GM12878 (cell line): ENCODE measurements at regions not wholly inside any gene's neighbourhood (a gene's known extent, or its start where the extent isn't known, plus 50 kb on each side); places are given as distances from the start of the nearest gene placed in this dataset.

Experiments
- ATAC-seq: fragments of 200-7000 bp; cut with Tn5 transposase; 3 replicates; pipeline ENCODE4 v1.9.1; 2020; ENCODE audit warnings: mild to moderate bottlenecking, moderate library complexity
- BruUV-seq: library from RNA; stranded (reverse); fragments of 400-500 nt; replicated peaks from 2 replicates; lab custom pipeline; 2021; lab: Mats Ljungman, UMichigan
- CTCF ChIA-PET: fragments of 300-600 bp; sonication (Branson Sonifier 250); formaldehyde crosslinking; extraction: SDS; loops from one replicate; lab custom pipeline; 2021; ENCODE audit warnings: inconsistent platforms; lab: Yijun Ruan, JAX
- POLR2A ChIA-PET: fragments of 350-600 bp; formaldehyde crosslinking; extraction: SDS; loops from one replicate; lab custom pipeline; 2021; ENCODE audit warnings: inconsistent platforms; lab: Charles Lee
- RAD21 ChIA-PET: fragments of 300-600 bp; sonication (Branson Sonifier 250); formaldehyde crosslinking; loops from one replicate; lab custom pipeline; 2023; ENCODE audit warnings: antibody characterized with exemption; ENCODE audit not compliant: unreplicated experiment; lab: Charles Lee
- SMC1A ChIA-PET: fragments of 300-600 bp; sonication (Branson Sonifier 250); formaldehyde crosslinking; loops from one replicate; lab custom pipeline; 2023; ENCODE audit not compliant: unreplicated experiment, uncharacterized antibody; lab: Charles Lee
- DNase-seq: peaks from one replicate; pipeline ENCODE4 v3.0.0-alpha.2; 2011; ENCODE audit warnings: low read depth, low spot score
- FAIRE-seq: peaks from 3 replicates; lab custom pipeline; 2011; peaks lifted over from hg19 to GRCh38; lab: Jason Lieb, UNC
- H2AFZ ChIP-seq: 2 replicates; pipeline ENCODE4 v1.6.0; 2011; ENCODE audit warnings: low read depth, low read length, control low read depth; ENCODE audit not compliant: control insufficient read depth
- H3K27ac ChIP-seq: 2 replicates; pipeline ENCODE4 v1.5.1; 2011; ENCODE audit warnings: control low read depth; ENCODE audit not compliant: control insufficient read depth, insufficient read depth
- H3K27me3 ChIP-seq, 2 experiments: replicated peaks in 1 of 2; 2 replicates each; pipeline versions ENCODE4 v1.6.0 to v1.6.1; 2011; ENCODE audit warnings: low read length in 1 of 2; ENCODE audit not compliant: control insufficient read depth in 2 of 2, insufficient read depth in 2 of 2
- H3K36me3 ChIP-seq, 2 experiments: 2 replicates each; pipeline ENCODE4 v1.5.1; 2011; ENCODE audit warnings: low read length in 1 of 2; ENCODE audit not compliant: control insufficient read depth in 2 of 2, insufficient read depth in 2 of 2
- H3K4me1 ChIP-seq: 2 replicates; pipeline ENCODE4 v1.6.1; 2011; ENCODE audit warnings: mild to moderate bottlenecking, low read length, moderate library complexity, mixed read lengths; ENCODE audit not compliant: control insufficient read depth, insufficient read depth
- H3K4me2 ChIP-seq: 2 replicates; pipeline ENCODE4 v1.6.0; 2011; ENCODE audit warnings: control low read depth; ENCODE audit not compliant: control insufficient read depth, insufficient read depth
- H3K4me3 ChIP-seq: fragments of 200-600 bp; sonication (generic); 2 replicates; pipeline ENCODE4 v1.5.1; 2016
- H3K79me2 ChIP-seq: 2 replicates; pipeline ENCODE4 v1.6.0; 2011; ENCODE audit warnings: low read length; ENCODE audit not compliant: control insufficient read depth, insufficient read depth
- H3K9ac ChIP-seq: 2 replicates; pipeline ENCODE4 v1.8.0; 2011; ENCODE audit warnings: low read length, control low read depth, mixed read lengths; ENCODE audit not compliant: control insufficient read depth, insufficient read depth
- H3K9me3 ChIP-seq: replicated peaks from 3 replicates; pipeline ENCODE4 v1.5.1; 2011; ENCODE audit warnings: mild to moderate bottlenecking, low read length; ENCODE audit not compliant: control insufficient read depth, insufficient read depth
- H4K20me1 ChIP-seq: 2 replicates; pipeline ENCODE4 v1.6.0; 2011; ENCODE audit not compliant: control insufficient read depth, insufficient read depth
- CBX5 ChIP-seq: sonication (generic); IDR thresholded peaks from 2 replicates; pipeline ENCODE4 v1.6.1; 2016; ENCODE audit warnings: low read depth, moderate library complexity, mild to moderate bottlenecking, inconsistent platforms
- MEF2B ChIP-seq: fragments of 450-650 bp; IDR thresholded peaks from 2 replicates; pipeline ENCODE4 v1.6.1; 2018; ENCODE audit warnings: mild to moderate bottlenecking, moderate library complexity; ENCODE audit not compliant: partially characterized antibody, poor library complexity, severe bottlenecking
- MTA2 ChIP-seq: fragments of 450-650 bp; IDR thresholded peaks from 2 replicates; pipeline ENCODE4 v1.6.1; 2016; ENCODE audit warnings: low read depth, mild to moderate bottlenecking, moderate library complexity
- MTA3 ChIP-seq: IDR thresholded peaks from 2 replicates; pipeline ENCODE4 v1.6.1; 2012; ENCODE audit warnings: low read length, inconsistent platforms, borderline replicate concordance
- MYB ChIP-seq: fragments of 150-350 bp; IDR thresholded peaks from 2 replicates; pipeline ENCODE4 v1.6.1; 2014; ENCODE audit warnings: mild to moderate bottlenecking, low read depth, low read length, borderline replicate concordance
- STAT1 ChIP-seq: fragments of 450-650 bp; conservative IDR thresholded peaks from 2 replicates; pipeline ENCODE4 v1.6.1; 2014; ENCODE audit warnings: antibody characterized with exemption, mild to moderate bottlenecking
- WGBS: methylation state at CpG from one replicate; pipeline ENCODE4 v1.1.6; 2016; ENCODE audit warnings: low lambda C conversion rate; ENCODE audit not compliant: insufficient replicate concordance, insufficient coverage; ENCODE audit errors: missing lambda C conversion rate; 5-methylcytosine and 5-hydroxymethylcytosine counted together
- in situ Hi-C: fragments of 300-500 bp; cut with MboI; formaldehyde crosslinking; loops from 9 replicates; pipeline ENCODE4 v1.14.3; 2018; ENCODE audit warnings: mixed read lengths
- intact Hi-C: fragments of 100-400 bp; cut with micrococcal nuclease; formaldehyde crosslinking; loops from one replicate; pipeline ENCODE4 v1.14.2; 2022; ENCODE audit not compliant: unreplicated experiment
- TF ChIP-seq, protein P1 (sequence below): fragments of 450-650 bp; formaldehyde crosslinking; IDR thresholded peaks from 2 replicates; pipeline ENCODE4 v1.5.0; 2022; ENCODE audit warnings: mild to moderate bottlenecking, missing genetic modification characterization
- TF ChIP-seq, protein P2 (sequence below), 3 experiments: IDR thresholded peaks in 2 of 3; conservative IDR thresholded peaks in 1 of 3; 2 replicates each; pipeline ENCODE4 v1.5.1; 2011; ENCODE audit warnings: low read depth in 3 of 3, low read length in 3 of 3, mild to moderate bottlenecking in 3 of 3, control low read depth in 2 of 3, moderate library complexity in 2 of 3, inconsistent platforms in 1 of 3, mixed read lengths in 1 of 3; ENCODE audit not compliant: control insufficient read depth in 2 of 3, insufficient read depth in 1 of 3; ENCODE audit errors: extremely low read depth in 1 of 3

DNA sequence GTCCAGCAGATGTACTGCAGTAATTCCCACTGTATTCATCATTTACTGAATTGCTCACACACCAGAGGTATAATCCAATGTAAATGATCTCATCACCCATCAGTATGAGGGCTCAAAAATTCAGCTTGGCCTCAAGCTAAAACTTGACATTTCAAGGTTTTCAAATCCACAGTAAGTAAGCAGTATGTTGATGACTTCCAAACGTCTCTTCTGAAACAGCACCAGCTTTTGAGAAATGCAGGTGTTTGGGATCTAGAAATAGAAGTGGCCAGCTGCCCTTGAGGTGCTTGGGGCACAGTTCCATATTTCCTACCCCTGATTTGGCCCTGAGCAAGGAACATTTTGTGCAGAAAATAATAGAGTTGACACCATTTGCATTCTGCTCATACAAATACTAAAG, 388.0 kb upstream of the TUSC1 start:
- Histone ChIP-seq H4K20me1 (no peaks in the 10 kb centered on the region), H2AFZ (no peak overlapping the region), H3K4me1 (no peaks in the 10 kb centered on the region), H3K4me3 (no peak overlapping the region), H3K36me3 (no peaks in the 10 kb centered on the region), H3K27ac (no peak overlapping the region), H3K27me3 (no peaks in the 10 kb centered on the region), H3K79me2 (no peaks in the 10 kb centered on the region), H3K9ac (no peak overlapping the region), H3K4me2 (no peak overlapping the region), H3K9me3 (no peaks in the 10 kb centered on the region)
- POLR2A ChIA-PET = no interaction called here
- 0% methylated on average over 1 of the region's 1 CpG for WGBS
- intact Hi-C loops = no loop called here
- SMC1A ChIA-PET = no interaction called here
- in situ Hi-C loops = no loop called here
- FAIRE-seq (no peak), DNase-seq (no peak), ATAC-seq (no peak)
- no TSS peak for BruUV-seq
- CTCF ChIA-PET = no interaction called here
- RAD21 ChIA-PET = no interaction called here
- TF ChIP-seq MTA3 (no peak), STAT1 (no peak), MEF2B (no peak), MYB (no peak), CBX5 (no peak), MTA2 (no peak)
- TF ChIP-seq, protein P1, sequence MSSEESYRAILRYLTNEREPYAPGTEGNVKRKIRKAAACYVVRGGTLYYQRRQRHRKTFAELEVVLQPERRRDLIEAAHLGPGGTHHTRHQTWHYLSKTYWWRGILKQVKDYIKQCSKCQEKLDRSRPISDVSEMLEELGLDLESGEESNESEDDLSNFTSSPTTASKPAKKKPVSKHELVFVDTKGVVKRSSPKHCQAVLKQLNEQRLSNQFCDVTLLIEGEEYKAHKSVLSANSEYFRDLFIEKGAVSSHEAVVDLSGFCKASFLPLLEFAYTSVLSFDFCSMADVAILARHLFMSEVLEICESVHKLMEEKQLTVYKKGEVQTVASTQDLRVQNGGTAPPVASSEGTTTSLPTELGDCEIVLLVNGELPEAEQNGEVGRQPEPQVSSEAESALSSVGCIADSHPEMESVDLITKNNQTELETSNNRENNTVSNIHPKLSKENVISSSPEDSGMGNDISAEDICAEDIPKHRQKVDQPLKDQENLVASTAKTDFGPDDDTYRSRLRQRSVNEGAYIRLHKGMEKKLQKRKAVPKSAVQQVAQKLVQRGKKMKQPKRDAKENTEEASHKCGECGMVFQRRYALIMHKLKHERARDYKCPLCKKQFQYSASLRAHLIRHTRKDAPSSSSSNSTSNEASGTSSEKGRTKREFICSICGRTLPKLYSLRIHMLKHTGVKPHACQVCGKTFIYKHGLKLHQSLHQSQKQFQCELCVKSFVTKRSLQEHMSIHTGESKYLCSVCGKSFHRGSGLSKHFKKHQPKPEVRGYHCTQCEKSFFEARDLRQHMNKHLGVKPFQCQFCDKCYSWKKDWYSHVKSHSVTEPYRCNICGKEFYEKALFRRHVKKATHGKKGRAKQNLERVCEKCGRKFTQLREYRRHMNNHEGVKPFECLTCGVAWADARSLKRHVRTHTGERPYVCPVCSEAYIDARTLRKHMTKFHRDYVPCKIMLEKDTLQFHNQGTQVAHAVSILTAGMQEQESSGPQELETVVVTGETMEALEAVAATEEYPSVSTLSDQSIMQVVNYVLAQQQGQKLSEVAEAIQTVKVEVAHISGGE = no peak
- TF ChIP-seq, protein P2, sequence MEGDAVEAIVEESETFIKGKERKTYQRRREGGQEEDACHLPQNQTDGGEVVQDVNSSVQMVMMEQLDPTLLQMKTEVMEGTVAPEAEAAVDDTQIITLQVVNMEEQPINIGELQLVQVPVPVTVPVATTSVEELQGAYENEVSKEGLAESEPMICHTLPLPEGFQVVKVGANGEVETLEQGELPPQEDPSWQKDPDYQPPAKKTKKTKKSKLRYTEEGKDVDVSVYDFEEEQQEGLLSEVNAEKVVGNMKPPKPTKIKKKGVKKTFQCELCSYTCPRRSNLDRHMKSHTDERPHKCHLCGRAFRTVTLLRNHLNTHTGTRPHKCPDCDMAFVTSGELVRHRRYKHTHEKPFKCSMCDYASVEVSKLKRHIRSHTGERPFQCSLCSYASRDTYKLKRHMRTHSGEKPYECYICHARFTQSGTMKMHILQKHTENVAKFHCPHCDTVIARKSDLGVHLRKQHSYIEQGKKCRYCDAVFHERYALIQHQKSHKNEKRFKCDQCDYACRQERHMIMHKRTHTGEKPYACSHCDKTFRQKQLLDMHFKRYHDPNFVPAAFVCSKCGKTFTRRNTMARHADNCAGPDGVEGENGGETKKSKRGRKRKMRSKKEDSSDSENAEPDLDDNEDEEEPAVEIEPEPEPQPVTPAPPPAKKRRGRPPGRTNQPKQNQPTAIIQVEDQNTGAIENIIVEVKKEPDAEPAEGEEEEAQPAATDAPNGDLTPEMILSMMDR (IDR thresholded peaks at IDR 0.05 in 2 of 3, conservative IDR thresholded peaks at IDR 0.05 in 1 of 3; ENCODE audit: control insufficient read depth in 2 of 3, extremely low read depth in 1 of 3, insufficient read depth in 1 of 3, low read depth in 3 of 3, low read length in 3 of 3) = no peak
